Right atrium auricular region (tissue), 2 donors: ENCODE measurements at regions not wholly inside any gene's neighbourhood (a gene's known extent, or its start where the extent isn't known, plus 50 kb on each side); places are given as distances from the start of the nearest gene placed in this dataset.

Experiments used
- DNase-seq: peaks from one replicate; pipeline ENCODE4 v3.0.0-alpha.2; 2019; ENCODE audit warnings: low spot score
- H3K27ac ChIP-seq, 2 donors: fragments of 200-600 bp; sonication (generic); 1 replicate in 1 of 2; 2 replicates in 1 of 2; pipeline ENCODE4 v1.5.1; 2016 to 2019
- H3K27me3 ChIP-seq, 2 donors: fragments of 200-600 bp; sonication (generic); one replicate each; pipeline versions ENCODE4 v1.5.1 to v1.6.0; 2017 to 2019
- H3K36me3 ChIP-seq: fragments of 200-600 bp; sonication (generic); one replicate; pipeline ENCODE4 v1.5.1; 2016
- H3K4me1 ChIP-seq, 2 donors: fragments of 200-600 bp; sonication (generic); one replicate each; pipeline versions ENCODE4 v1.5.1 to v1.6.0; 2017 to 2019
- H3K4me3 ChIP-seq, 2 donors: fragments of 200-600 bp; sonication (generic); 1 replicate in 1 of 2; 2 replicates in 1 of 2; pipeline ENCODE4 v1.5.1; 2017 to 2019; ENCODE audit warnings: mild to moderate bottlenecking in 1 of 2, moderate library complexity in 1 of 2
- H3K9me3 ChIP-seq, 2 donors: fragments of 200-600 bp; sonication (generic); one replicate each; pipeline ENCODE4 v1.5.1; 2019
- CTCF ChIP-seq, 2 donors: fragments of 200-600 bp; sonication (generic); IDR thresholded peaks; one replicate each; pipeline ENCODE4 v1.5.1; 2019; ENCODE audit warnings: antibody characterized with exemption in 2 of 2

- Histone ChIP-seq H3K36me3 (no peaks in the 10 kb centered on the region), H3K4me3 (no peak overlapping the region), H3K27ac (no peak overlapping the region), H3K9me3 (no peaks in the 10 kb centered on the region), H3K4me1 (no peaks in the 10 kb centered on the region), H3K27me3 (no peaks in the 10 kb centered on the region)
- TF ChIP-seq CTCF (IDR thresholded peaks at IDR 0.05), result peak; percentile 72 to 93
- peak; percentile 89 for DNase-seq
These were observed 147.8 kb upstream of the RALGAPA2 start for GRCh38 chr20:20860078-20860806.

GRCh38 chr20:20859510-20859909 is 147.1 kb upstream of the RALGAPA2 start:
- no peak for TF ChIP-seq CTCF (IDR thresholded peaks at IDR 0.05)
- Histone ChIP-seq H3K36me3 (no peaks in the 10 kb centered on the region), H3K4me1 (no peaks in the 10 kb centered on the region), H3K27ac (no peak overlapping the region), H3K4me3 (no peak overlapping the region), H3K9me3 (no peaks in the 10 kb centered on the region), H3K27me3 (no peaks in the 10 kb centered on the region)
- DNase-seq, result no peak

- no peak for TF ChIP-seq CTCF (IDR thresholded peaks at IDR 0.05)
- Histone ChIP-seq H3K9me3 (no peaks in the 10 kb centered on the region), H3K4me1 (no peaks in the 10 kb centered on the region), H3K36me3 (no peaks in the 10 kb centered on the region), H3K27me3 (no peaks in the 10 kb centered on the region), H3K4me3 (no peak overlapping the region), H3K27ac (no peak overlapping the region)
- DNase-seq, result no peak
These were observed 144.5 kb upstream of the RALGAPA2 start for GRCh38 chr20:20856956-20857355.

- no peaks in the 10 kb centered on the region for H3K9me3 ChIP-seq
- no peak for DNase-seq
- no peaks in the 10 kb centered on the region for H3K27me3 ChIP-seq
- H3K4me3 ChIP-seq, result no peak overlapping the region
- no peaks in the 10 kb centered on the region for H3K4me1 ChIP-seq
- no peak for TF ChIP-seq CTCF (IDR thresholded peaks at IDR 0.05)
- H3K27ac ChIP-seq, result no peak overlapping the region
- H3K36me3 ChIP-seq, result no peaks in the 10 kb centered on the region
These were observed 143.9 kb upstream of the RALGAPA2 start for GRCh38 chr20:20856306-20856705.

GRCh38 chr20:20851385-20851784 is 138.9 kb upstream of the RALGAPA2 start:
- Histone ChIP-seq H3K4me3 (no peak overlapping the region), H3K9me3 (no peaks in the 10 kb centered on the region), H3K27ac (no peak overlapping the region), H3K27me3 (no peaks in the 10 kb centered on the region), H3K36me3 (no peaks in the 10 kb centered on the region), H3K4me1 (no peaks in the 10 kb centered on the region)
- DNase-seq, result no peak
- TF ChIP-seq CTCF (IDR thresholded peaks at IDR 0.05), result no peak

GRCh38 chr20:20850407-20850806 is 138.0 kb upstream of the RALGAPA2 start:
- no peak overlapping the region for H3K27ac ChIP-seq
- H3K36me3 ChIP-seq, result no peaks in the 10 kb centered on the region
- no peaks in the 10 kb centered on the region for H3K27me3 ChIP-seq
- no peak for DNase-seq
- no peaks in the 10 kb centered on the region for H3K9me3 ChIP-seq
- TF ChIP-seq CTCF (IDR thresholded peaks at IDR 0.05), result no peak
- no peaks in the 10 kb centered on the region for H3K4me1 ChIP-seq
- no peak overlapping the region for H3K4me3 ChIP-seq
